Posterior vena cava (tissue), 2 donors: ENCODE measurements at regions not wholly inside any gene's neighbourhood (a gene's known extent, or its start where the extent isn't known, plus 50 kb on each side); places are given as distances from the start of the nearest gene placed in this dataset.

Source experiments
- DNase-seq: peaks from one replicate; pipeline ENCODE4 v3.0.0-alpha.2; 2020; ENCODE audit warnings: low spot score
- intact Hi-C, 2 donors: fragments of 100-400 bp; cut with DNase I; formaldehyde crosslinking; loops; one replicate each; pipeline versions ENCODE4 v1.14.1 to v1.14.2; 2022 to 2023
- donor health status: DM: yes; HTN: yes; CAD: no.
- donor health status: DM: yes; HTN: yes; CAD: no.

GRCh38 chr5:61596265-61596664, 264.2 kb downstream of the ZSWIM6 start:
- no peak for DNase-seq
- intact Hi-C loops, result no loop called here

DNA sequence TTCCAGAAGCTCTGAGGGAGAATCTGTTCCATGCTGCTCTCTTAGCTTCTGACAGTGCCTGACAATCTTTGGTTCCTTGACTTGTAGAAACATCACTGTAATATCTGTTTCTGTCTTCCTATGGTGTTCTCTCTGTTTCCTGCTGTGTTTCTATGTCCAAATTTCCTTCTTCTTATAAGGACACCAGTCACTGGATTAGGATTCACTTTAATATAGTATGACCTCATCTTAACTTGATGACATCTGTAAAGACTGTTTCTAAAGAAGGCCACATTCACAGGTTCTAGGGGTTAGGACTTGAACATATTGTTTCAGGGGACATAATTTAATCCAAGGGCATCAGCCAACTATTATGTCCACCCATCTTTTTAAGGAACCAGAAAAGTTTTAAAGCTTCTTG, 265.6 kb downstream of the ZSWIM6 start:
- DNase-seq, result no peak
- intact Hi-C loops, result no loop called here

DNA sequence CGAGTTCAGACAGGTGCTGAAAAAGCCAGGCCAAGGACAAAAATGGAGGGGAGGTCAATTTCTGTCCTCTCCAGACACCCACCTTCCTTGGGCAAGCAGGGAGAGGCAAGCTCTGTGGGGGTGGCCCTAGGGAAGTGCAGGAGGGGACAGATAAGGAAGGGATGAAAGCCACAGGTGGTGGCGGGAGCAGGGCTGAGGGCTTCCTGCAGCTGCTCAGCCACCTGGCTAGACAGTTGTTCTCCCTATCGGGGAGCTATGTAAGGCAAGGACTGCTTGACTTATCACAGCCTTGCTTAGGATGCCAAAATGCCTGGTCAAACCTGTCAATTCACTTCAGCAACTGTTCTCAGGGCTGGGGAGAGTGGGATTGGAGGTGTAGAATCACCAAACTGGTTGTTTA, 266.1 kb downstream of the ZSWIM6 start:
- intact Hi-C loops, result no loop called here
- DNase-seq, result no peak

- DNase-seq, result no peak
- intact Hi-C loops, result no loop called here
Observed at GRCh38 chr5:61599370-61600122, 267.5 kb downstream of the ZSWIM6 start.

- no peak for DNase-seq
- intact Hi-C loops, result no loop called here
Observed at GRCh38 chr5:61600123-61600444, 268.0 kb downstream of the ZSWIM6 start.

- no peak for DNase-seq
- intact Hi-C loops, result no loop called here
Observed at GRCh38 chr5:61600945-61601511, 269.0 kb downstream of the ZSWIM6 start.

DNA sequence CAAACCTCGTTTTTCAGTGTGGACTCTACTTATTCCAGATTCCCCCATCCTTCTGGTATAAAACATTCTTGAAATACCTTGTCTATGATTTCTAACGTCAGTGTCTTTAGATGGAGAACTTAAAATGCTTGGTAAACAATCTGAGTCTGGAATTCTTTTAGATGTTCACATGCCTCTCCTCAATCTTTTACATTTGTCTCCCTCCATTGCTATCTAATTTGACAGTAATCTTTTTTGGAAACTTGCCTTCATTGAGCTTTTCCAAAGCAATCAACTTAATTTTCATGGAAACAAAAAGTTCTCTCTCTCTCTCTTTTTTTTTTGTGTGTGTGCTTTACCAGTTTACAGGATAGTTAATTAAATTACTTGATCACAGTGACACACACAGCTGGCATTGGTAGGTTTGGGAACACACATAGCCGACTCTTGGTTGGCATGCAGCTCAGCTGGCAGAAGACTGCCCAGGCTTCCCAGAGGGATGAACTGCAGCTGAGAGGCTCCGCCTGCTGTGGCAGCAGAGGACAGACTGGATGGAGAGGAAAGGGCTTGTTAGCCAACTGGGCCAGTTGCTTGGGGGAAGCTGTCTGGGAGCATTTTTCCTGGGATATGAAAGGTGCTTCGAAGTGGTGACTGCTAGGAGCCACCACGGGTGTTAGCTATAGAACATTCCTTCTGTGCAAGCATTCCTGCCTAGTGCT, 271.3 kb downstream of the ZSWIM6 start:
- intact Hi-C loops, result no loop called here
- no peak for DNase-seq

DNA sequence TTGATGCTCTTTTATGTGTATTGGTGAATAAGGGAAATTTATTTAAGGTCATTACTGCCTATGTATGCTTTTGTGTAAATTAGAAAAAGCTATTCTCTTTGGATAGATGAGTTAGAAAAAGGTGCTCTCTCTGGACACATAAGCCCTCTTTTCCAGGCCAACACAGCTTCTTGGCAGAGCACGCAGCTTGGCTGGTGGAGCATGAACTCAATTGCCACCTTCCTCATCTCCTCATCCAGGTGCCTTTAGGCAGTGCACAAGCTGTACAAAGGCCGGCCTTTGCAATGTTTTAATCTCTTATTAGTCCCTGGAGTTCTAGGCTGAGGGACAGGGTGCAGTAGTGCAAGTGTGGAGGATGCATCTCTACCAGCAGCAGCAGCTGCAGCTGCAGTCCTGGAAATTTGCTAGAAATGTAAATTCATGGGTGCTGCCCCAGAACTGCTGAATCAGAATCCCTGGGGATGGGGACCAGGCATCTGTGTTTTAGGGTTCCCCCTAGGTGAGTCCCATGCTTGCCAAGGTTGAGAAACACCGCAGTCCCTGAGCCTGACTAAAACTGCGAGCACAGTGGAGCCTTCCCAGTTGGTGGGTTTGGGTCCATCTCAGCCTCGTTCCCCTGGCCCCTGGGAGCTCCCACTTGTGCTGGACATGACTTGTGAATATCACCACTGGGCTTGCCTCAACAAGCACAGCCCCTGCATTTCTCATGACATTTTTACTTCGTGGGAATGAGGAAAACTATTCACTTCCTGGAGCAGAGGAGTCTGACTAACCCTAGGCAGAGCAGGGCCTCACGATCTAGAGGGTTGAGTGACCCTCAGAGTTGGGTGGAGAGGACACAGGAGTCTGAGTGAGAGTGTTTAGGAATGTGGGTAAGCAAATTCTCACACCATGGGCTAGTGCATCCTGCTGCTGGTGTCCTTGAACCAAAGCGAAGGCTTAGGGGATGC, 272.3 kb downstream of the ZSWIM6 start:
- no peak for DNase-seq
- intact Hi-C loops, result no loop called here

DNA sequence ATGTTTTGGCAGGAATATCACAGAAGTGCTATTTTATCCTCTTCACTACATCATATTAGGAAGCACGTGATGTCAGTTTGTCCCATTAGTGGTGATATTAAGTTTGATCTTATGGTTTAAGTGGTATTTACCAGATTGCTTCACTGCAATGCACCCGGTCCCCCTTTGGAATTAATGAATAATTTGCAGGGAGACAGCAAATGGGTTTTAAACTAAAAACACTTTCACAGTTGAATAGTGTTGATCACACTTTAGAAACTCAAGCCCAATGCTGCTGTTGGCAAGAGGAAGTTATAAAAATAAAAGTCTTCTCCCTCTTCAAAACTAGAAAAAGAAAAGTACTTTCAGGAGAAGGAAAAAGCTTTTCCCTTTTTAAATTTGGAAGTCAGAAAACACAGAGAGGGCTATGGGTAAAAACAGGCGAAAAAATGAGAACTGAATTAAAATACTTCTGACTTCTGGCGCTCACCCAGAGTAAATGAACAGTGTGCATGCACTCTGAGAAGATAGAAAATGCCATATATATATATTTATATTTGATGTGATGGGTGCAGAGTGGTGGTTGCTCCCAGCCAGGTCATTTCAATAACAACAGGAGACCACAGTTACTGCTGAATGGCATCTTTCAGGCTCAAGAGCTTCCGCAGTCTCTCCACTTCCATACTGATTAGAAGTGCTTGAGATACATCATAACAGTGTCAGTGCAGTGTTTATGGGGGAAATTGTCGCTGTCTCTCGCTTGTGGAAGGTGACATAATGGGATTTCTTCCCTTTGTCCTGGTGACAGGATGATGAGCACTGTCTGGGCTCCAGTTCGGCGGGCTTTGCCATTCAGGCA, 278.0 kb downstream of the ZSWIM6 start:
- intact Hi-C loops, result no loop called here

GRCh38 chr5:61610678-61611024, 278.6 kb downstream of the ZSWIM6 start:
- intact Hi-C loops, result no loop called here

More for the DNA sequence above, 278.0 kb downstream of the ZSWIM6 start:
- DNase-seq, result no peak

DNA sequence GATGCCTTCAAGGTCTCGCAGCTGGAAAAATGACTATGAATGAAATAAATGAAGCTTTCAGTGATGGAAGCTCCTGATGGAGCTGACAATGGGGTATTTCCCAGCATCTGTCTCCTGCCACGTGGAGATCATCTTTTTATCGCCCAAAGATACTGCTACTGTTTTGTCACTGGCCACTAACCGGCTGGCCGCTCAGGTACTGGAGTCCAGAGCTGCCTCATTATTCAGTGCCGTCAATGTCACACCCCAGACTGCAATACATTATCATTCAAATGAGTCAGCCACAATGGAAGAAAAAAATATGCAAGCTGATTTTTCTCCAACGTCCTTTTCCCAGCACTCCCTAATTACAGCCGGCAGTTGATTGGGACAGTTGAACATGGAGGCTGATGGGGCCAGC, 280.4 kb downstream of the ZSWIM6 start:
- intact Hi-C loops, result no loop called here
- no peak for DNase-seq

More at GRCh38 chr5:61610678-61611024, 278.6 kb downstream of the ZSWIM6 start:
- no peak for DNase-seq

DNA sequence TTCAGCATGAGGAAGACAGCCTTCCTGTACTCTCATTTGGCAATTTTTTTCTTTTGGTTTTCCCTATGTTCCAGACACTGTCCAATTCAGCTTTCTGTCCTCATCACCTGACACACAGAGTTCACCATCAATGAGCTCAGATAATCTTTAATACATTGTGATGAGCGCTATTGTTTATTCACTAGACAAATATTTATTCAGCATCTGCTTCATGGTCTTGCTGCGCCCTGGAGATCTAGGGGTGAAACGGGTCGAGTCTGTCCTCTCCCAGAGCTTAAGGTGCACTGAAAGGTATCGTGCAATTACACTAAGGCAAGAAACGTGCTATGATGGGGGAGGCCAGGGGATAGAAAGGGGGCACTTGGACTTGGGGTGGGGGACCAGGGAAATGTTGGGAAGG, 281.6 kb downstream of the ZSWIM6 start:
- DNase-seq, result no peak
- intact Hi-C loops, result no loop called here

GRCh38 chr5:61614606-61615005, 282.5 kb downstream of the ZSWIM6 start:
- no peak for DNase-seq
- intact Hi-C loops, result no loop called here

GRCh38 chr5:61617039-61617438, 285.0 kb downstream of the ZSWIM6 start:
- DNase-seq, result no peak
- intact Hi-C loops, result no loop called here

- DNase-seq, result no peak
- intact Hi-C loops, result no loop called here
Observed at GRCh38 chr5:61617995-61618525, 286.0 kb downstream of the ZSWIM6 start.

DNA sequence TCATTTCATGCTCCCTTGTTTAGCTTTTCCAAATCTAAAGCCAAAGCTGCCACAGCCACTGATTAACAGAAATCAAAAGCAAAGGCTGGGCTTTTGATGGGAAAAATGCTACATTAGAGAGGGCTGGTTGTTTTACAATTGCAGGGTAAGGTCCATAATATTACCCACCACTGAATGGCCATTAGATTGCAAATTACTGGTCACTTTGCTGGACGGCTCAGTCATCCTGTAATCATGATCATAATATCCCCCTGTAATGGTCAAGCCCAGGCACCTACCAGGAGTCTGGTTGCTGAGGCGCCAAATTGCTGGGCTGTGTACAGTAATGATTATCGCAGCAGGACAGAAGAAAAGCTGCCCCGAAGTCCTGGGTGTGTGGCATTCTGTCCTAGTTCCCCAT, 286.5 kb downstream of the ZSWIM6 start:
- intact Hi-C loops, result no loop called here
- DNase-seq, result no peak

DNA sequence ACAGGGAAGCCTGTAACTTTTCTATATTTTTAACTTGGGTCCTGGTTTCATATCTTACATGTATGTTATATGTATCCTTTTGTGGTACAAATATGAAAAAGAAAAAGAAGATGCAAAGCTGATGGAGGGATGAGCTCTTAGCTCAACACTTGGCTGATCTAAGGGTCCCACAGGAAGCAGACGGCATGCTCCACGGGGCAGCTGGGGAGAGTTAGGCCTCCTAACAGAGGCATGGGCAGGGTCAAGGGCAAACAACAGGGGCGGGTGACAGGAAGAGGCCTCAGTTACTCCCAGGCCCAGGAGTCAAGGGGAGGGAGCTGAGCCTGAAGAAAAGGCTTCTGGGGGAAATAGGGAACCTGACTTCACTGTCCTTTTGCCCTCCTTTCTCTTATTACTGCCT, 287.2 kb downstream of the ZSWIM6 start:
- no peak for DNase-seq
- intact Hi-C loops, result no loop called here

- no peak for DNase-seq
- intact Hi-C loops, result no loop called here
Observed at GRCh38 chr5:61619777-61620518, 287.9 kb downstream of the ZSWIM6 start.
